HEK293 (cell line): ENCODE measurements at regions not wholly inside any gene's neighbourhood (a gene's known extent, or its start where the extent isn't known, plus 50 kb on each side); places are given as distances from the start of the nearest gene placed in this dataset.

Source experiments
- CTCF ChIA-PET: fragments of 350-600 bp; formaldehyde crosslinking; extraction: SDS; loops from one replicate; lab custom pipeline; 2021; ENCODE audit warnings: antibody characterized with exemption; lab: Yijun Ruan, JAX
- POLR2A ChIA-PET: fragments of 300-600 bp; formaldehyde crosslinking; extraction: SDS; loops from one replicate; lab custom pipeline; 2020; ENCODE audit warnings: antibody characterized with exemption, inconsistent platforms; lab: Yijun Ruan, JAX
- H3K27ac ChIP-seq: fragments of 200-500 bp; sonication (Bioruptor generic); 2 replicates; pipeline ENCODE4 v1.5.1; 2014; ENCODE audit warnings: low read depth, low read length, control low read depth, inconsistent platforms; ENCODE audit errors: extremely low read depth
- H3K36me3 ChIP-seq, 2 experiments: fragments of 200-500 bp in 1 of 2; sonication (Bioruptor generic) in 1 of 2; 1 replicate in 1 of 2; 2 replicates in 1 of 2; pipeline ENCODE4 v1.5.1; 2014 to 2017; ENCODE audit warnings: inconsistent platforms in 2 of 2, low read length in 2 of 2; ENCODE audit not compliant: control insufficient read depth in 2 of 2, insufficient read depth in 1 of 2
- H3K4me1 ChIP-seq: fragments of 200-500 bp; sonication (Bioruptor generic); 2 replicates; pipeline ENCODE4 v1.5.1; 2014; ENCODE audit warnings: mild to moderate bottlenecking, low read length, inconsistent platforms; ENCODE audit not compliant: control insufficient read depth, insufficient read depth
- H3K4me3 ChIP-seq: 2 replicates; pipeline ENCODE4 v1.5.1; 2011; ENCODE audit warnings: low read depth, mild to moderate bottlenecking, control low read depth, low read length, moderate library complexity
- H3K9me3 ChIP-seq: fragments of 200-500 bp; sonication (Bioruptor generic); 2 replicates; pipeline ENCODE4 v1.5.1; 2014; ENCODE audit warnings: low read depth, low read length, inconsistent platforms; ENCODE audit not compliant: control insufficient read depth, insufficient read depth
- KLF1 ChIP-seq: fragments of 450-650 bp; formaldehyde crosslinking; IDR thresholded peaks from 2 replicates; pipeline ENCODE4 v1.5.1; 2016; ENCODE audit warnings: missing biosample characterization, missing genetic modification characterization
- KLF10 ChIP-seq: fragments of 450-650 bp; IDR thresholded peaks from 2 replicates; pipeline ENCODE4 v1.5.1; 2018; ENCODE audit warnings: missing biosample characterization, mild to moderate bottlenecking, missing genetic modification characterization
- PRDM10 ChIP-seq: fragments of 450-650 bp; formaldehyde crosslinking; IDR thresholded peaks from 2 replicates; pipeline ENCODE4 v1.5.1; 2016; ENCODE audit warnings: missing biosample characterization, missing genetic modification characterization
- SETDB1 ChIP-seq: IDR thresholded peaks from one replicate; pipeline ENCODE4 v1.6.1; 2017; ENCODE audit warnings: mild to moderate bottlenecking, low read length, moderate library complexity, mixed read lengths; ENCODE audit not compliant: insufficient read length
- ZBTB17 ChIP-seq: fragments of 450-650 bp; formaldehyde crosslinking; IDR thresholded peaks from 2 replicates; pipeline ENCODE4 v1.5.1; 2016; ENCODE audit warnings: missing biosample characterization, missing genetic modification characterization
- ZFP41 ChIP-seq: fragments of 450-650 bp; formaldehyde crosslinking; IDR thresholded peaks from 2 replicates; pipeline ENCODE4 v1.5.1; 2016; ENCODE audit warnings: missing biosample characterization, missing genetic modification characterization, borderline replicate concordance
- ZNF10 ChIP-seq: fragments of 450-650 bp; formaldehyde crosslinking; IDR thresholded peaks from 2 replicates; pipeline ENCODE4 v1.5.1; 2017; ENCODE audit warnings: missing biosample characterization, missing genetic modification characterization
- ZNF112 ChIP-seq: fragments of 450-650 bp; formaldehyde crosslinking; IDR thresholded peaks from 2 replicates; pipeline ENCODE4 v1.5.0; 2017; ENCODE audit warnings: missing biosample characterization, missing genetic modification characterization
- ZNF138 ChIP-seq: fragments of 450-650 bp; formaldehyde crosslinking; IDR thresholded peaks from 2 replicates; pipeline ENCODE4 v1.5.1; 2016; ENCODE audit warnings: missing biosample characterization, missing genetic modification characterization, borderline replicate concordance
- ZNF140 ChIP-seq: fragments of 450-650 bp; formaldehyde crosslinking; IDR thresholded peaks from 2 replicates; pipeline ENCODE4 v1.5.1; 2016; ENCODE audit warnings: missing biosample characterization, missing genetic modification characterization
- ZNF157 ChIP-seq: fragments of 450-650 bp; formaldehyde crosslinking; IDR thresholded peaks from 2 replicates; pipeline ENCODE4 v1.5.1; 2016; ENCODE audit warnings: missing biosample characterization, missing genetic modification characterization
- ZNF202 ChIP-seq: fragments of 450-650 bp; formaldehyde crosslinking; IDR thresholded peaks from 2 replicates; pipeline ENCODE4 v1.5.1; 2016; ENCODE audit warnings: missing biosample characterization, missing genetic modification characterization, borderline replicate concordance
- ZNF280C ChIP-seq: fragments of 450-650 bp; formaldehyde crosslinking; IDR thresholded peaks from 2 replicates; pipeline ENCODE4 v1.5.1; 2016; ENCODE audit warnings: missing biosample characterization, missing genetic modification characterization
- ZNF292 ChIP-seq: fragments of 450-650 bp; formaldehyde crosslinking; IDR thresholded peaks from 2 replicates; pipeline ENCODE4 v1.5.1; 2016; ENCODE audit warnings: low read depth, missing biosample characterization, missing genetic modification characterization, borderline replicate concordance
- ZNF354C ChIP-seq: fragments of 450-650 bp; formaldehyde crosslinking; IDR thresholded peaks from 2 replicates; pipeline ENCODE4 v1.5.1; 2016; ENCODE audit warnings: missing biosample characterization, missing genetic modification characterization, low read depth, borderline replicate concordance
- ZNF37A ChIP-seq: fragments of 450-650 bp; IDR thresholded peaks from 2 replicates; pipeline ENCODE4 v1.5.1; 2018; ENCODE audit warnings: missing biosample characterization, missing genetic modification characterization
- ZNF433 ChIP-seq: fragments of 450-650 bp; formaldehyde crosslinking; IDR thresholded peaks from 2 replicates; pipeline ENCODE4 v1.5.1; 2016; ENCODE audit warnings: missing biosample characterization, missing genetic modification characterization, low read depth
- ZNF521 ChIP-seq: fragments of 450-650 bp; formaldehyde crosslinking; IDR thresholded peaks from 2 replicates; pipeline ENCODE4 v1.5.1; 2017; ENCODE audit warnings: missing biosample characterization, mild to moderate bottlenecking, missing genetic modification characterization
- ZNF76 ChIP-seq: fragments of 450-650 bp; formaldehyde crosslinking; IDR thresholded peaks from 2 replicates; pipeline ENCODE4; 2016; ENCODE audit warnings: low read depth, missing biosample characterization, missing genetic modification characterization, borderline replicate concordance
- ZNF768 ChIP-seq: fragments of 450-650 bp; formaldehyde crosslinking; IDR thresholded peaks from 2 replicates; pipeline ENCODE4 v1.5.1; 2018; ENCODE audit warnings: missing biosample characterization, mild to moderate bottlenecking, missing genetic modification characterization
- ZNF792 ChIP-seq: fragments of 450-650 bp; formaldehyde crosslinking; IDR thresholded peaks from 2 replicates; pipeline ENCODE4 v1.5.1; 2016; ENCODE audit warnings: missing biosample characterization, missing genetic modification characterization
- ZNF843 ChIP-seq: fragments of 450-650 bp; formaldehyde crosslinking; IDR thresholded peaks from 2 replicates; pipeline ENCODE4 v1.5.1; 2016; ENCODE audit warnings: missing biosample characterization, missing genetic modification characterization
- TF ChIP-seq, protein P1 (sequence below): fragments of 450-650 bp; formaldehyde crosslinking; IDR thresholded peaks from 2 replicates; pipeline ENCODE4 v1.5.1; 2016; ENCODE audit warnings: missing biosample characterization, missing genetic modification characterization, borderline replicate concordance

GRCh38 chr2:64396001-64396400, 58.0 kb upstream of the LGALSL start (continued):
- TF ChIP-seq, protein P1, sequence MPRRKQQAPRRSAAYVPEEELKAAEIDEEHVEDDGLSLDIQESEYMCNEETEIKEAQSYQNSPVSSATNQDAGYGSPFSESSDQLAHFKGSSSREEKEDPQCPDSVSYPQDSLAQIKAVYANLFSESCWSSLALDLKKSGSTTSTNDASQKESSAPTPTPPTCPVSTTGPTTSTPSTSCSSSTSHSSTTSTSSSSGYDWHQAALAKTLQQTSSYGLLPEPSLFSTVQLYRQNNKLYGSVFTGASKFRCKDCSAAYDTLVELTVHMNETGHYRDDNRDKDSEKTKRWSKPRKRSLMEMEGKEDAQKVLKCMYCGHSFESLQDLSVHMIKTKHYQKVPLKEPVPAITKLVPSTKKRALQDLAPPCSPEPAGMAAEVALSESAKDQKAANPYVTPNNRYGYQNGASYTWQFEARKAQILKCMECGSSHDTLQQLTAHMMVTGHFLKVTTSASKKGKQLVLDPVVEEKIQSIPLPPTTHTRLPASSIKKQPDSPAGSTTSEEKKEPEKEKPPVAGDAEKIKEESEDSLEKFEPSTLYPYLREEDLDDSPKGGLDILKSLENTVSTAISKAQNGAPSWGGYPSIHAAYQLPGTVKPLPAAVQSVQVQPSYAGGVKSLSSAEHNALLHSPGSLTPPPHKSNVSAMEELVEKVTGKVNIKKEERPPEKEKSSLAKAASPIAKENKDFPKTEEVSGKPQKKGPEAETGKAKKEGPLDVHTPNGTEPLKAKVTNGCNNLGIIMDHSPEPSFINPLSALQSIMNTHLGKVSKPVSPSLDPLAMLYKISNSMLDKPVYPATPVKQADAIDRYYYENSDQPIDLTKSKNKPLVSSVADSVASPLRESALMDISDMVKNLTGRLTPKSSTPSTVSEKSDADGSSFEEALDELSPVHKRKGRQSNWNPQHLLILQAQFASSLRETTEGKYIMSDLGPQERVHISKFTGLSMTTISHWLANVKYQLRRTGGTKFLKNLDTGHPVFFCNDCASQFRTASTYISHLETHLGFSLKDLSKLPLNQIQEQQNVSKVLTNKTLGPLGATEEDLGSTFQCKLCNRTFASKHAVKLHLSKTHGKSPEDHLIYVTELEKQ (tag by site-specific recombination): no peak
- TF ChIP-seq ZNF280C (tag by site-specific recombination): no peak
- TF ChIP-seq ZNF768 (tag by site-specific recombination): no peak
- TF ChIP-seq ZNF202 (tag by site-specific recombination): no peak
- TF ChIP-seq ZNF37A (tag by site-specific recombination): no peak
- no peak for TF ChIP-seq KLF1 (tag by site-specific recombination)
- TF ChIP-seq ZNF792 (tag by site-specific recombination): no peak
- no peak for TF ChIP-seq SETDB1
- no peak for TF ChIP-seq ZNF157 (tag by site-specific recombination)
- no peak for TF ChIP-seq ZBTB17 (tag by site-specific recombination)
- TF ChIP-seq ZNF10 (tag by site-specific recombination): no peak
- no peak for TF ChIP-seq ZNF354C (tag by site-specific recombination)
- no peak for TF ChIP-seq ZNF138 (tag by site-specific recombination)

- ChIA-PET CTCF (no interaction called here), POLR2A (no interaction called here)
- Histone ChIP-seq H3K4me1 (peaks cover 11% of the 10 kb centered on the region), H3K4me3 (no peak overlapping the region), H3K9me3 (no peaks in the 10 kb centered on the region), H3K27ac (no peak overlapping the region), H3K36me3 (no peaks in the 10 kb centered on the region)
- TF ChIP-seq ZNF521 (tag by site-specific recombination): no peak
- no peak for TF ChIP-seq ZFP41 (tag by site-specific recombination)
- TF ChIP-seq ZNF112 (tag by site-specific recombination): no peak
- no peak for TF ChIP-seq ZNF433
- no peak for TF ChIP-seq ZNF292
- TF ChIP-seq ZNF140 (tag by site-specific recombination): no peak
- no peak for TF ChIP-seq ZNF76 (tag by site-specific recombination)
- no peak for TF ChIP-seq PRDM10 (tag by site-specific recombination)
- no peak for TF ChIP-seq ZNF843 (tag by site-specific recombination)
- no peak for TF ChIP-seq KLF10 (tag by site-specific recombination)
Observed at GRCh38 chr2:64396551-64396950, 57.4 kb upstream of the LGALSL start.
